HK-2 (cell line): ENCODE measurements at regions not wholly inside any gene's neighbourhood (a gene's known extent, or its start where the extent isn't known, plus 50 kb on each side); places are given as distances from the start of the nearest gene placed in this dataset.
"Not testable (repeated sequence)": the region's sequence is repeated elsewhere in the genome, so short reads cannot be mapped to it uniquely, and the experiment has no call there.

ENCODE experiments used
- DNase-seq: peaks from one replicate; pipeline ENCODE4 v3.0.0-alpha.2; 2018; ENCODE audit not compliant: unreplicated experiment

GRCh38 chr16:72729552-72729951 is 318.4 kb downstream of the ZFHX3 start:
- DNase-seq: not testable (repeated sequence)

GRCh38 chr16:72728516-72728915 is 319.4 kb downstream of the ZFHX3 start:
- no peak for DNase-seq

GRCh38 chr16:72727565-72727964 is 320.4 kb downstream of the ZFHX3 start:
- DNase-seq: no peak

- no peak for DNase-seq
Observed at GRCh38 chr16:72725643-72726042, 322.3 kb downstream of the ZFHX3 start.

GRCh38 chr16:72723781-72724180 is 324.1 kb downstream of the ZFHX3 start:
- no peak for DNase-seq

GRCh38 chr16:72722552-72722951 is 325.4 kb downstream of the ZFHX3 start:
- no peak for DNase-seq

- no peak for DNase-seq
Observed at GRCh38 chr16:72721981-72722380, 325.9 kb downstream of the ZFHX3 start.

GRCh38 chr16:72715267-72715666 is 332.7 kb downstream of the ZFHX3 start:
- DNase-seq: no peak

GRCh38 chr16:72711823-72712222 is 336.1 kb downstream of the ZFHX3 start:
- no peak for DNase-seq

- no peak for DNase-seq
Observed at GRCh38 chr16:72705801-72706200, 342.1 kb downstream of the ZFHX3 start.

GRCh38 chr16:72704746-72705372 is 343.1 kb downstream of the ZFHX3 start:
- no peak for DNase-seq

GRCh38 chr16:72689851-72690250 is 358.1 kb downstream of the ZFHX3 start:
- no peak for DNase-seq

- DNase-seq: no peak
Observed at GRCh38 chr16:72680732-72681131, 367.2 kb downstream of the ZFHX3 start.

GRCh38 chr16:72679856-72680255 is 368.1 kb downstream of the ZFHX3 start:
- DNase-seq: no peak

- no peak for DNase-seq
Observed at GRCh38 chr16:72677662-72678447, 370.1 kb downstream of the ZFHX3 start.

GRCh38 chr16:72673118-72673517 is 374.8 kb downstream of the ZFHX3 start:
- DNase-seq: no peak

GRCh38 chr16:72666267-72666666 is 381.7 kb downstream of the ZFHX3 start:
- no peak for DNase-seq

- DNase-seq: no peak
Observed at GRCh38 chr16:72665701-72666100, 382.2 kb downstream of the ZFHX3 start.

- peak; percentile 94 for DNase-seq
Observed at GRCh38 chr16:72664509-72665408, 383.2 kb downstream of the ZFHX3 start.

GRCh38 chr16:72664056-72664508 is 383.8 kb downstream of the ZFHX3 start:
- DNase-seq: no peak

- no peak for DNase-seq
Observed at GRCh38 chr16:72658888-72659717, 388.8 kb downstream of the ZFHX3 start.
